ENCODE measurements at regions not wholly inside any gene's neighbourhood (a gene's known extent, or its start where the extent isn't known, plus 50 kb on each side); places are given as distances from the start of the nearest gene placed in this dataset.

GRCh38 chr7:68449099-68449498 lies 1149.2 kb upstream of the AUTS2 start:
- TF ChIP-seq CTCF (IDR thresholded peaks at IDR 0.05) (no peak), POLR2A (IDR thresholded peaks at IDR 0.05) (no peak)

All from gastroesophageal sphincter (tissue), 3 donors.